ENCODE measurements at regions not wholly inside any gene's neighbourhood (a gene's known extent, or its start where the extent isn't known, plus 50 kb on each side); places are given as distances from the start of the nearest gene placed in this dataset.

GRCh38 chr12:60174941-60175340, 579.1 kb downstream of the SLC16A7 start:
- Histone ChIP-seq H3K36me3 (no peaks in the 10 kb centered on the region), H3K4me1 (no peaks in the 10 kb centered on the region), H3K4me3 (no peak overlapping the region), H3K27ac (no peak overlapping the region), H3K27me3 (no peaks in the 10 kb centered on the region), H3K9me3 (no peaks in the 10 kb centered on the region)
- intact Hi-C loops (cut with DNase I; ENCODE audit: low total_unique reads): no loop called here
- TF ChIP-seq POLR2AphosphoS5 (IDR thresholded peaks at IDR 0.05) (no peak), POLR2A (IDR thresholded peaks at IDR 0.05) (no peak)
- TF ChIP-seq, protein P1, sequence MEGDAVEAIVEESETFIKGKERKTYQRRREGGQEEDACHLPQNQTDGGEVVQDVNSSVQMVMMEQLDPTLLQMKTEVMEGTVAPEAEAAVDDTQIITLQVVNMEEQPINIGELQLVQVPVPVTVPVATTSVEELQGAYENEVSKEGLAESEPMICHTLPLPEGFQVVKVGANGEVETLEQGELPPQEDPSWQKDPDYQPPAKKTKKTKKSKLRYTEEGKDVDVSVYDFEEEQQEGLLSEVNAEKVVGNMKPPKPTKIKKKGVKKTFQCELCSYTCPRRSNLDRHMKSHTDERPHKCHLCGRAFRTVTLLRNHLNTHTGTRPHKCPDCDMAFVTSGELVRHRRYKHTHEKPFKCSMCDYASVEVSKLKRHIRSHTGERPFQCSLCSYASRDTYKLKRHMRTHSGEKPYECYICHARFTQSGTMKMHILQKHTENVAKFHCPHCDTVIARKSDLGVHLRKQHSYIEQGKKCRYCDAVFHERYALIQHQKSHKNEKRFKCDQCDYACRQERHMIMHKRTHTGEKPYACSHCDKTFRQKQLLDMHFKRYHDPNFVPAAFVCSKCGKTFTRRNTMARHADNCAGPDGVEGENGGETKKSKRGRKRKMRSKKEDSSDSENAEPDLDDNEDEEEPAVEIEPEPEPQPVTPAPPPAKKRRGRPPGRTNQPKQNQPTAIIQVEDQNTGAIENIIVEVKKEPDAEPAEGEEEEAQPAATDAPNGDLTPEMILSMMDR (IDR thresholded peaks at IDR 0.05): no peak
- no peak for DNase-seq (ENCODE audit: low spot score in 2 of 2)

GRCh38 chr12:60176891-60177290, 581.1 kb downstream of the SLC16A7 start:
- Histone ChIP-seq H3K36me3 (no peaks in the 10 kb centered on the region), H3K9me3 (no peaks in the 10 kb centered on the region), H3K4me1 (no peaks in the 10 kb centered on the region), H3K27me3 (no peaks in the 10 kb centered on the region), H3K27ac (no peak overlapping the region), H3K4me3 (no peak overlapping the region)
- TF ChIP-seq POLR2A (IDR thresholded peaks at IDR 0.05) (no peak), POLR2AphosphoS5 (IDR thresholded peaks at IDR 0.05) (no peak)
- TF ChIP-seq, protein P1 (IDR thresholded peaks at IDR 0.05): no peak
- no peak for DNase-seq (ENCODE audit: low spot score in 2 of 2)
- intact Hi-C loops (cut with DNase I; ENCODE audit: low total_unique reads): no loop called here

DNA sequence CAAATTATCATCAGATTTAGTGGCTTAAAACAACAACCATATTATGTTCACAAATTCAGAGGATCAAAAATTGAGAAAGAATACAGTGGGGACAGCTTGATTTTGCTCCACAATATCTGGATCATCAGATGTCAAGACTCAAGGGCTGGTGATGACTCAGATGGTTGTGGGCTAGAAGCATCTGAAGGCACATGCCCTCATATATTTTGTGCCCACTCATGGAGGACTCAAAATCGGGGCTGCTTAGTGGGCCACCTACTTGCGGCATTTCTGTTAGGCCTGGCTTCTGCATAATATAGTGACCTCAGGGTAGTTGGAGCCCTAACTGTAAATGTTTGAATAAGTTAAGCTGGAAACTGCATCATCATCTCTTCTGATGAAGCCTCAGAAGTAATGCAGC, 584.5 kb downstream of the SLC16A7 start:
- TF ChIP-seq POLR2A (IDR thresholded peaks at IDR 0.05) (no peak), POLR2AphosphoS5 (IDR thresholded peaks at IDR 0.05) (no peak)
- TF ChIP-seq, protein P1 (IDR thresholded peaks at IDR 0.05): no peak
- intact Hi-C loops (cut with DNase I; ENCODE audit: low total_unique reads): no loop called here
- Histone ChIP-seq H3K9me3 (no peaks in the 10 kb centered on the region), H3K4me1 (no peaks in the 10 kb centered on the region), H3K36me3 (no peaks in the 10 kb centered on the region), H3K4me3 (no peak overlapping the region), H3K27me3 (no peaks in the 10 kb centered on the region), H3K27ac (no peak overlapping the region)
- DNase-seq (ENCODE audit: low spot score in 2 of 2): no peak

GRCh38 chr12:60182354-60182753, 586.5 kb downstream of the SLC16A7 start:
- Histone ChIP-seq H3K9me3 (no peaks in the 10 kb centered on the region), H3K4me3 (no peak overlapping the region), H3K27me3 (no peaks in the 10 kb centered on the region), H3K27ac (no peak overlapping the region), H3K4me1 (no peaks in the 10 kb centered on the region), H3K36me3 (no peaks in the 10 kb centered on the region)
- intact Hi-C loops (cut with DNase I; ENCODE audit: low total_unique reads): no loop called here
- TF ChIP-seq, protein P1 (IDR thresholded peaks at IDR 0.05): no peak
- TF ChIP-seq POLR2A (IDR thresholded peaks at IDR 0.05) (no peak), POLR2AphosphoS5 (IDR thresholded peaks at IDR 0.05) (no peak)
- DNase-seq (ENCODE audit: low spot score in 2 of 2): no peak

DNA sequence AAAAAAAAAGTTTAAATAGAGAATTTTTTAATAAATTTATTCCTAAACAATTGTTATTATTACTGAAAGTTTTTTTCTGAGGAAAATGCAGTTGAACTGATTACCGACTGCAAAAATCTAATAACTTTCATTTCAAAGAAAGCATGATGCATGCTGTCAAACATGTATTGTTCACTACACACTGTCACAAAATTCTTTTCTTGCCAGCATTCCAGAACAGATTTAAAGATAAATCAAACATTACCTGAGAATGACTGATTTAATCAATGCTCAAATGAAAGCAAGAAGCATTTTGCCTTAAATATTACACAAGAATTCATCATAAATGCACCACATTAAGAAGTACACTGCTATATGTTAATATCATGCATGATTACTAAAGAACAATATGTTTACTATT, 588.3 kb downstream of the SLC16A7 start:
- TF ChIP-seq POLR2AphosphoS5 (IDR thresholded peaks at IDR 0.05) (no peak), POLR2A (IDR thresholded peaks at IDR 0.05) (no peak)
- TF ChIP-seq, protein P1 (IDR thresholded peaks at IDR 0.05): no peak
- H3K9me3 ChIP-seq: no peaks in the 10 kb centered on the region
- no peaks in the 10 kb centered on the region for H3K4me1 ChIP-seq
- intact Hi-C loops (cut with DNase I; ENCODE audit: low total_unique reads): no loop called here
- H3K36me3 ChIP-seq: no peaks in the 10 kb centered on the region
- no peak overlapping the region for H3K4me3 ChIP-seq
- no peak overlapping the region for H3K27ac ChIP-seq
- H3K27me3 ChIP-seq: no peaks in the 10 kb centered on the region
- DNase-seq (ENCODE audit: low spot score in 2 of 2): no peak

All from breast epithelium (tissue), 4 donors.